HG03521 (cell line): ENCODE measurements at regions not wholly inside any gene's neighbourhood (a gene's known extent, or its start where the extent isn't known, plus 50 kb on each side); places are given as distances from the start of the nearest gene placed in this dataset.

Experiments used
- ATAC-seq: cut with Tn5 transposase; IDR thresholded peaks from one replicate; pipeline ENCODE4 v1.9.1; 2021; ENCODE audit warnings: mild to moderate bottlenecking, moderate library complexity; ENCODE audit not compliant: unreplicated experiment

- ATAC-seq: no peak
These were observed 2430.3 kb downstream of the PCDH7 start for GRCh38 chr4:33150525-33150910.

GRCh38 chr4:33160126-33160525 is 2440.0 kb downstream of the PCDH7 start:
- no peak for ATAC-seq

- ATAC-seq: no peak
These were observed 2441.0 kb downstream of the PCDH7 start for GRCh38 chr4:33161202-33161601.

GRCh38 chr4:33162122-33162521 is 2442.0 kb downstream of the PCDH7 start:
- ATAC-seq: no peak

GRCh38 chr4:33171873-33172525 is 2451.8 kb downstream of the PCDH7 start:
- ATAC-seq: no peak

- ATAC-seq: no peak
These were observed 2456.4 kb downstream of the PCDH7 start for GRCh38 chr4:33176566-33176965.

GRCh38 chr4:33184657-33185290 is 2464.6 kb downstream of the PCDH7 start:
- peak; percentile 87 for ATAC-seq

- peak; percentile 47 for ATAC-seq
These were observed 2466.9 kb downstream of the PCDH7 start for GRCh38 chr4:33187035-33187434.

GRCh38 chr4:33188733-33189132 is 2468.6 kb downstream of the PCDH7 start:
- ATAC-seq: no peak

GRCh38 chr4:33189169-33189568 is 2469.0 kb downstream of the PCDH7 start:
- ATAC-seq: no peak

- ATAC-seq: no peak
These were observed 2472.9 kb downstream of the PCDH7 start for GRCh38 chr4:33193109-33193508.

- no peak for ATAC-seq
These were observed 2480.2 kb downstream of the PCDH7 start for GRCh38 chr4:33200377-33200776.

- ATAC-seq: no peak
These were observed 2498.1 kb downstream of the PCDH7 start for GRCh38 chr4:33218238-33218637.

- ATAC-seq: no peak
These were observed 2506.0 kb downstream of the PCDH7 start for GRCh38 chr4:33226133-33226532.

GRCh38 chr4:33226783-33227182 is 2506.6 kb downstream of the PCDH7 start:
- ATAC-seq: no peak

- no peak for ATAC-seq
These were observed 2534.9 kb downstream of the PCDH7 start for GRCh38 chr4:33255094-33255493.

GRCh38 chr4:33255507-33255906 is 2535.3 kb downstream of the PCDH7 start:
- no peak for ATAC-seq

- no peak for ATAC-seq
These were observed 2542.7 kb downstream of the PCDH7 start for GRCh38 chr4:33262824-33263223.

- no peak for ATAC-seq
These were observed 2548.6 kb downstream of the PCDH7 start for GRCh38 chr4:33268776-33269175.

GRCh38 chr4:33270403-33270802 is 2550.2 kb downstream of the PCDH7 start:
- ATAC-seq: no peak

- no peak for ATAC-seq
These were observed 2552.6 kb downstream of the PCDH7 start for GRCh38 chr4:33272722-33273121.

GRCh38 chr4:33283818-33284217 is 2563.6 kb downstream of the PCDH7 start:
- no peak for ATAC-seq
